ENCODE measurements at regions not wholly inside any gene's neighbourhood (a gene's known extent, or its start where the extent isn't known, plus 50 kb on each side); places are given as distances from the start of the nearest gene placed in this dataset.

GRCh38 chr9:18208166-18209059 is 265.5 kb upstream of the ADAMTSL1 start:
- TF ChIP-seq CTCF (IDR thresholded peaks at IDR 0.05): no peak
- TF ChIP-seq EZH2 (IDR thresholded peaks at IDR 0.05; ENCODE audit: borderline replicate concordance, insufficient read depth, low read depth, low read length, poor library complexity, severe bottlenecking): no peak

Measured in B cell (primary cell).